Gastroesophageal sphincter (tissue), 3 donors: ENCODE measurements at regions not wholly inside any gene's neighbourhood (a gene's known extent, or its start where the extent isn't known, plus 50 kb on each side); places are given as distances from the start of the nearest gene placed in this dataset.

ENCODE experiments used
- POLR2A ChIP-seq, 2 donors: fragments of 450-650 bp; IDR thresholded peaks; one replicate each; pipeline ENCODE4 v1.6.1; 2017; ENCODE audit warnings: antibody characterized with exemption in 2 of 2, mild to moderate bottlenecking in 2 of 2, moderate library complexity in 1 of 2
- TF ChIP-seq, protein P1 (sequence below), 4 experiments: fragments of 200-600 bp in 2 of 4; fragments of 450-650 bp in 2 of 4; sonication (generic) in 1 of 4; IDR thresholded peaks; one replicate each; pipeline ENCODE4 v1.5.1; 2017 to 2019; ENCODE audit warnings: antibody characterized with exemption in 4 of 4, mild to moderate bottlenecking in 2 of 4, moderate library complexity in 2 of 4

DNA sequence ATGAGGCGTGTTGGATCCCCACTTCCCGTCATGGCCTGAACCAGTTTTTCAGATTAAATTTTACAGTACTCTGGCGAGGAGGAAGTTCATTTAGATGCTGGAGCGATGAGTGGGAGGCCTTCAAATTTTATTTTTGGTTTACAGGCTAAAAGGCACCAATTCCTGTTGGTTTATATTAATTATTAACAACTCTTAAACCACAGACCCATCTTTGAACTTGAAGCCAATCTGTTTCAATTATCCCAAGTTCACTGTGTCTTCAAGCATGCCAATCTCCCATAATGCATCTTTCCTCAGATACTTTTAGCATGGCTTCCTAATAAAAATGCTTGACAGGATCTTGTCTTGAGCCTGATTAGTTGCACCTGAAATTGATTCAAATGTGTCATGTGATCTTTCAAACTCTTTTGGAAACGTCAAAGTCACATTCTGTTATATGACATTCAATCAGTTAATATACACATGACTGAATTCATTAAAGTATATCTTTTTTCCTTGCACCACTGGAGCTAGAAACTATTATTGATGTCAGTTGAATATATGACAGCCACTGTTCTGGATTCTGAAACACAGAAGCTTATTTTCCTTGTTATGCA, 641.7 kb upstream of the TMEM132C start:
- TF ChIP-seq, protein P1, sequence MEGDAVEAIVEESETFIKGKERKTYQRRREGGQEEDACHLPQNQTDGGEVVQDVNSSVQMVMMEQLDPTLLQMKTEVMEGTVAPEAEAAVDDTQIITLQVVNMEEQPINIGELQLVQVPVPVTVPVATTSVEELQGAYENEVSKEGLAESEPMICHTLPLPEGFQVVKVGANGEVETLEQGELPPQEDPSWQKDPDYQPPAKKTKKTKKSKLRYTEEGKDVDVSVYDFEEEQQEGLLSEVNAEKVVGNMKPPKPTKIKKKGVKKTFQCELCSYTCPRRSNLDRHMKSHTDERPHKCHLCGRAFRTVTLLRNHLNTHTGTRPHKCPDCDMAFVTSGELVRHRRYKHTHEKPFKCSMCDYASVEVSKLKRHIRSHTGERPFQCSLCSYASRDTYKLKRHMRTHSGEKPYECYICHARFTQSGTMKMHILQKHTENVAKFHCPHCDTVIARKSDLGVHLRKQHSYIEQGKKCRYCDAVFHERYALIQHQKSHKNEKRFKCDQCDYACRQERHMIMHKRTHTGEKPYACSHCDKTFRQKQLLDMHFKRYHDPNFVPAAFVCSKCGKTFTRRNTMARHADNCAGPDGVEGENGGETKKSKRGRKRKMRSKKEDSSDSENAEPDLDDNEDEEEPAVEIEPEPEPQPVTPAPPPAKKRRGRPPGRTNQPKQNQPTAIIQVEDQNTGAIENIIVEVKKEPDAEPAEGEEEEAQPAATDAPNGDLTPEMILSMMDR (IDR thresholded peaks at IDR 0.05), result no peak
- TF ChIP-seq POLR2A (IDR thresholded peaks at IDR 0.05), result no peak
